Esophagus squamous epithelium (tissue), 4 donors: ENCODE measurements at regions not wholly inside any gene's neighbourhood (a gene's known extent, or its start where the extent isn't known, plus 50 kb on each side); places are given as distances from the start of the nearest gene placed in this dataset.

Experiments
- POLR2A ChIP-seq, 4 donors: fragments of 450-650 bp; IDR thresholded peaks; one replicate each; pipeline ENCODE4 v1.6.1; 2017; ENCODE audit warnings: antibody characterized with exemption in 4 of 4, mild to moderate bottlenecking in 4 of 4, moderate library complexity in 3 of 4
- TF ChIP-seq, protein P1 (sequence below), 6 experiments: fragments of 450-650 bp in 4 of 6; fragments of 200-600 bp in 2 of 6; sonication (generic) in 2 of 6; IDR thresholded peaks; one replicate each; pipeline ENCODE4 v1.5.1; 2016 to 2019; ENCODE audit warnings: antibody characterized with exemption in 6 of 6, mild to moderate bottlenecking in 4 of 6, moderate library complexity in 4 of 6

DNA sequence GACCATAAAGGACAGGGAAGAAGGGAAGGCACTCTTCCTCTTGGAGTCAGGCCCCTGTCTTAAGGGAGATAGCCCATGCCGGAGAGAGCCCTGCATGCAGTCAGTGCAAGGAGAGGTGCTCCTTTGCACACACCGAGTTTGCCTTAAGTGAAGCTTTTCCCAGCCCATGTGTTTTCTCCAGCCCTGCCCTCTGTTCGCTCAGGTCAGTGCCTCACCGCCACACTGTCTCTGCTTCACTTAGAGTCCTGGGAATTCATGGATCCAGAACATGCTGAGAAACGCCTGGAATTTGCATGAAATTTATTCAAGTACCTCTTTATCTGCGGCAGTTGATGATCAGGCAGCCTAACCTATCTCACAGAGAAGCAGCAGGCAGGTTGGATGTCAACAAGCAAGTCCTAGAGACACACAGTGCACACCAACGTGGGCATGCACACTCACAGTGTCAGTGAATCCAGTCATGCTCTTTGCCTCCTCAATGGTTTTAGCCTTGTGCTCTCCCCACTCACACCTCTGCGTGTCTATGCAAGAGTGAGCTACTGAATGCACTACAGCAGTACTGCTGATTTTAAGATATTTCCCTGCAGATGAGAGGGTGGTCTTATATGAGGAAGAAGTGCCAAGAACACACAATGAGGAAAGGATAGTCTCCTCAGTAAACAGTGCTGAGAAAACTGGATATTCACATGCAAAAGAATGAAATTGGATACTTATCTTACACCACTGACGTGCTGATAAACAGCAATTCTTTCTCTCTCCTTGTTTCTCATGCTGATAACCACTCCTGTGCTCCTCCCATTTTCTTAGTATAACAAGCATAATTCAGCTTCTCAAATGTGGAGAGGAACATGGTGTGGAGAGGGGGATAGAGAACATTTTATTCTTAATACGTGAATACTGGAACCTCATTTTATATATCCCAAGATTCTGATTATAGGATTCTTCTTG lies 295.1 kb upstream of the CDYL start:
- TF ChIP-seq, protein P1, sequence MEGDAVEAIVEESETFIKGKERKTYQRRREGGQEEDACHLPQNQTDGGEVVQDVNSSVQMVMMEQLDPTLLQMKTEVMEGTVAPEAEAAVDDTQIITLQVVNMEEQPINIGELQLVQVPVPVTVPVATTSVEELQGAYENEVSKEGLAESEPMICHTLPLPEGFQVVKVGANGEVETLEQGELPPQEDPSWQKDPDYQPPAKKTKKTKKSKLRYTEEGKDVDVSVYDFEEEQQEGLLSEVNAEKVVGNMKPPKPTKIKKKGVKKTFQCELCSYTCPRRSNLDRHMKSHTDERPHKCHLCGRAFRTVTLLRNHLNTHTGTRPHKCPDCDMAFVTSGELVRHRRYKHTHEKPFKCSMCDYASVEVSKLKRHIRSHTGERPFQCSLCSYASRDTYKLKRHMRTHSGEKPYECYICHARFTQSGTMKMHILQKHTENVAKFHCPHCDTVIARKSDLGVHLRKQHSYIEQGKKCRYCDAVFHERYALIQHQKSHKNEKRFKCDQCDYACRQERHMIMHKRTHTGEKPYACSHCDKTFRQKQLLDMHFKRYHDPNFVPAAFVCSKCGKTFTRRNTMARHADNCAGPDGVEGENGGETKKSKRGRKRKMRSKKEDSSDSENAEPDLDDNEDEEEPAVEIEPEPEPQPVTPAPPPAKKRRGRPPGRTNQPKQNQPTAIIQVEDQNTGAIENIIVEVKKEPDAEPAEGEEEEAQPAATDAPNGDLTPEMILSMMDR (IDR thresholded peaks at IDR 0.05), result no peak
- no peak for TF ChIP-seq POLR2A (IDR thresholded peaks at IDR 0.05)
